CD4-positive, alpha-beta T cell (primary cell): ENCODE measurements at regions not wholly inside any gene's neighbourhood (a gene's known extent, or its start where the extent isn't known, plus 50 kb on each side); places are given as distances from the start of the nearest gene placed in this dataset.

Experiments
- ATAC-seq: fragments of 200-7000 bp; cut with Tn5 transposase; one replicate; pipeline ENCODE4 v1.10.0; 2022; ENCODE audit warnings: mild to moderate bottlenecking; ENCODE audit not compliant: poor library complexity
- CTCF ChIA-PET: fragments of 350-600 bp; sonication (Branson Sonifier 250); formaldehyde crosslinking; loops from one replicate; lab custom pipeline; 2021; ENCODE audit warnings: antibody characterized with exemption, inconsistent platforms; lab: Charles Lee
- POLR2A ChIA-PET: fragments of 350-600 bp; sonication (Branson Sonifier 250); formaldehyde crosslinking; loops from one replicate; lab custom pipeline; 2021; ENCODE audit warnings: antibody characterized with exemption, inconsistent platforms; lab: Charles Lee
- DNase-seq, 14 experiments: peaks; one replicate each; pipeline ENCODE4 v3.0.0-alpha.2; 2013 to 2020; ENCODE audit warnings: mixed read lengths in 2 of 14
- H3K27ac ChIP-seq, 2 donors: one replicate each; pipeline versions ENCODE4 v1.5.1 to v1.7.0; 2013; ENCODE audit warnings: low read length in 2 of 2, low read depth in 1 of 2, mild to moderate bottlenecking in 1 of 2
- H3K27me3 ChIP-seq, 2 experiments: 1 replicate in 1 of 2; 2 replicates in 1 of 2; pipeline versions ENCODE4 v1.6.1 to v1.7.0; 2013; ENCODE audit warnings: low read length in 2 of 2, control low read depth in 1 of 2, mild to moderate bottlenecking in 1 of 2, moderate library complexity in 1 of 2; ENCODE audit not compliant: insufficient read depth in 2 of 2, control insufficient read depth in 1 of 2
- H3K36me3 ChIP-seq: one replicate; pipeline ENCODE4 v1.6.1; 2013; ENCODE audit warnings: low read length, control low read depth; ENCODE audit not compliant: insufficient read depth
- H3K4me1 ChIP-seq: one replicate; pipeline ENCODE4 v1.6.1; 2013; ENCODE audit warnings: low read length, control low read depth; ENCODE audit not compliant: insufficient read depth
- H3K4me3 ChIP-seq: one replicate; pipeline ENCODE4 v1.5.1; 2013; ENCODE audit warnings: mild to moderate bottlenecking, low read length, moderate library complexity
- H3K9me3 ChIP-seq, 2 experiments: 1 replicate in 1 of 2; 2 replicates in 1 of 2; pipeline versions ENCODE4 v1.6.1 to v1.7.0; 2013; ENCODE audit warnings: low read length in 2 of 2, mild to moderate bottlenecking in 2 of 2, control low read depth in 1 of 2, moderate library complexity in 1 of 2; ENCODE audit not compliant: control insufficient read depth in 1 of 2, insufficient read depth in 1 of 2
- H3K27ac Mint-ChIP-seq: one replicate; pipeline ENCODE4 v1.8.0; 2020; ENCODE audit warnings: mixed read lengths
- H3K27me3 Mint-ChIP-seq: one replicate; pipeline ENCODE4 v1.8.0; 2021; ENCODE audit warnings: mixed read lengths
- H3K36me3 Mint-ChIP-seq: one replicate; pipeline ENCODE4 v1.8.0; 2021; ENCODE audit warnings: low read depth, mixed read lengths
- H3K4me1 Mint-ChIP-seq: one replicate; pipeline ENCODE4 v1.8.0; 2021; ENCODE audit warnings: low read depth, mixed read lengths
- H3K4me3 Mint-ChIP-seq: one replicate; pipeline ENCODE4 v1.8.0; 2020; ENCODE audit warnings: mild to moderate bottlenecking, mixed read lengths
- H3K9me3 Mint-ChIP-seq: one replicate; pipeline ENCODE4 v1.8.0; 2020; ENCODE audit warnings: mixed read lengths
- intact Hi-C, 2 experiments: fragments of 100-400 bp; cut with DNase I in 1 of 2; cut with micrococcal nuclease in 1 of 2; formaldehyde crosslinking; loops; one replicate each; pipeline versions ENCODE4 v1.15.1 to v1.9.0; 2023 to 2025; cut with DNase I, micrococcal nuclease
- TF ChIP-seq, protein P1 (sequence below): fragments of 200-600 bp; IDR thresholded peaks from one replicate; pipeline ENCODE4 v1.8.0; 2022; ENCODE audit warnings: antibody characterized with exemption, mild to moderate bottlenecking

DNA sequence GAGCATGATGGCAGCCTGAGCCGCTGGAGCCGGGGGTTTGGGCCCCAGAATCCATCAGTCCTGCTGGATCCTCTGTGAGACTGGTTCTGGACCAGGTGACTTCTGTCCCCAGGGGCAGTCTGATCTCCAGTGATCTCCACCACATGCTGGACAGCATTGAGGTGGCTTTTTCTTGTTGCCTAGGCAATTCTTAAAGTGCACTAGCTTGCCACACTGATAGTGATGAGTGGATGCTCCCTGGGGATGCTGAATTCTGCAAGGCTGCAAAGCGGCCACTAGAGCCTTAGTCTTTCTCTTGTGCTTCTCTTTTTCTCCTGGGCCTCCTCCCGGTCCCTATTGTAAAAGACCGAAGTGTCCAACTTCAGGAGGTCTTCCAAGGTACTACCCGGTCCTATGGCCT lies 70.4 kb upstream of the ATP11B start:
- H3K27ac ChIP-seq: no peak overlapping the region
- Mint-ChIP-seq H3K36me3 (no peaks in the 10 kb centered on the region), H3K9me3 (no peaks in the 10 kb centered on the region), H3K4me3 (no peak overlapping the region), H3K4me1 (no peaks in the 10 kb centered on the region), H3K27ac (no peak overlapping the region), H3K27me3 (no peaks in the 10 kb centered on the region)
- H3K9me3 ChIP-seq: no peaks in the 10 kb centered on the region
- intact Hi-C loops: no loop called here
- ATAC-seq (no peak), DNase-seq (no peak)
- no peaks in the 10 kb centered on the region for H3K4me1 ChIP-seq
- H3K36me3 ChIP-seq: no peaks in the 10 kb centered on the region
- ChIA-PET CTCF (no interaction called here), POLR2A (no interaction called here)
- no peak overlapping the region for H3K4me3 ChIP-seq
- TF ChIP-seq, protein P1, sequence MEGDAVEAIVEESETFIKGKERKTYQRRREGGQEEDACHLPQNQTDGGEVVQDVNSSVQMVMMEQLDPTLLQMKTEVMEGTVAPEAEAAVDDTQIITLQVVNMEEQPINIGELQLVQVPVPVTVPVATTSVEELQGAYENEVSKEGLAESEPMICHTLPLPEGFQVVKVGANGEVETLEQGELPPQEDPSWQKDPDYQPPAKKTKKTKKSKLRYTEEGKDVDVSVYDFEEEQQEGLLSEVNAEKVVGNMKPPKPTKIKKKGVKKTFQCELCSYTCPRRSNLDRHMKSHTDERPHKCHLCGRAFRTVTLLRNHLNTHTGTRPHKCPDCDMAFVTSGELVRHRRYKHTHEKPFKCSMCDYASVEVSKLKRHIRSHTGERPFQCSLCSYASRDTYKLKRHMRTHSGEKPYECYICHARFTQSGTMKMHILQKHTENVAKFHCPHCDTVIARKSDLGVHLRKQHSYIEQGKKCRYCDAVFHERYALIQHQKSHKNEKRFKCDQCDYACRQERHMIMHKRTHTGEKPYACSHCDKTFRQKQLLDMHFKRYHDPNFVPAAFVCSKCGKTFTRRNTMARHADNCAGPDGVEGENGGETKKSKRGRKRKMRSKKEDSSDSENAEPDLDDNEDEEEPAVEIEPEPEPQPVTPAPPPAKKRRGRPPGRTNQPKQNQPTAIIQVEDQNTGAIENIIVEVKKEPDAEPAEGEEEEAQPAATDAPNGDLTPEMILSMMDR: no peak
- peaks cover 0 to 5% of the 10 kb centered on the region in 2 experiments for H3K27me3 ChIP-seq

DNA sequence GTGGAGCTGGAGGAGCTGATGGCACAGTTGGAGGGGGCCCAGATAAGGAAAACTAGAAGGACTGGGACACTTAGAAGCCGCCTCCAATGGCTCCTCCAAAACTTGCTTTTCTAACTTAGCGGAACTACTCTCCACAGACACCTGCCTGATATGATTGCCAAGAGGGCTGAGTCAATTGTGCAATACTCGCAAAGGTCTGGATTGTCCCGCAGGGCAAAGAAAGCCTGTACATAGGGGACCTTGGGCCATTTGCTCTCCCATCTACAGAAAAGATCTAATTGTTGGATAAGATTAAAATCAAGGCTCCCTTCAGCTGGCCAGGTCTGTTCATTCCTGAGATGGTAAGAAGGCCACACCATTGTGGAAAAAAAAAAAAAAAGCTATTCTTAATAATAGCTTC lies 69.7 kb upstream of the ATP11B start:
- H3K36me3 Mint-ChIP-seq: no peaks in the 10 kb centered on the region
- Histone ChIP-seq H3K36me3 (no peaks in the 10 kb centered on the region), H3K9me3 (no peaks in the 10 kb centered on the region), H3K4me1 (no peaks in the 10 kb centered on the region), H3K27me3 (peaks cover 0 to 5% of the 10 kb centered on the region in 2 experiments), H3K27ac (no peak overlapping the region), H3K4me3 (no peak overlapping the region)
- H3K9me3 Mint-ChIP-seq: no peaks in the 10 kb centered on the region
- H3K27me3 Mint-ChIP-seq: no peaks in the 10 kb centered on the region
- intact Hi-C loops: no loop called here
- ATAC-seq: no peak
- no peak for DNase-seq
- ChIA-PET CTCF (no interaction called here), POLR2A (no interaction called here)
- H3K27ac Mint-ChIP-seq: no peak overlapping the region
- H3K4me3 Mint-ChIP-seq: no peak overlapping the region
- H3K4me1 Mint-ChIP-seq: no peaks in the 10 kb centered on the region
- TF ChIP-seq, protein P1: no peak

DNA sequence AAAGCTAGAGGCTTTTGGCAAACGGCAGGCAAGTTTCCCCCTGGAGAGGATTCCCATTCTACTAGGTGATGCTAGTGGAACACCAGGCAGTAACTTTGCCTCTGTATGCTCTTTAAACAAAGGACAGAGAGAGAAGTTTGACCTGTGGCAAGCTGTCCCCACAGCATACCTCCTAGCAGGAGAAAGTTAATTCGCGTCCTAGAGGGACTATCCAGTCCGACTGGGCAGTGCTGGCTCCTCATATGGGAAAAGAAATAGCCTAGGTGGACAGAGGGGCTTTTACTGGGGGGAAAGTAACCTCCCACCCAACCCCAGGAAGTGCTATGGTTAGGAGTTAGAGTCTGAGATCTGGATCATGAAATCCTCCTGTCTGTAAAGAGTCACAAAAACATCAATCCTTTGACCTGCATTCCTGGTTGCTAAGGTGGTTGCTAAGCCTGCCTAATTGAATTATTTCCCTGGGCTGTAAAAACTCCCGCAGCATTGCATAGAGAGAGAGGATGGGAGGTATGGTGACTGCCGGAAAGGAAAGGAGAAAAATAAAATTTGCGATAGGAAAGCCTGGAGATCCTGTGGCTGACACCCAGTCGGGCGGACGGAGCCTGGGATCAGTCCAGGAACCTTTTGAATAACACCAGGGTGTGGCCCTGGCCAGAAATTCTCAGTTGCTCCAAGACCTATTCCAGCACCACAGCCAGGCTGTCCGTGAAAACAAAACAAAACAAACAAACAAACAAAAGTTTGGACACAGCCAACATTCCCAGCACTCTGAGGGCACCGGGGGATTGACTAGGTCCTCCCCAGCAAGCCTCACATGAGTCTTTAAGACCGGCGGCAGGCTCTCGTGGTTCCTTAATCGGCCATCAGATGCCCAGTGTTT lies 67.7 kb upstream of the ATP11B start:
- Histone ChIP-seq H3K27ac (no peak overlapping the region), H3K27me3 (peaks cover 0 to 5% of the 10 kb centered on the region in 2 experiments), H3K4me1 (no peaks in the 10 kb centered on the region), H3K9me3 (no peaks in the 10 kb centered on the region), H3K4me3 (no peak overlapping the region), H3K36me3 (no peaks in the 10 kb centered on the region)
- TF ChIP-seq, protein P1: no peak
- DNase-seq (no peak), ATAC-seq (no peak)
- intact Hi-C loops: no loop called here
- Mint-ChIP-seq H3K27ac (no peak overlapping the region), H3K27me3 (no peaks in the 10 kb centered on the region), H3K9me3 (no peaks in the 10 kb centered on the region), H3K36me3 (no peaks in the 10 kb centered on the region), H3K4me3 (no peak overlapping the region), H3K4me1 (no peaks in the 10 kb centered on the region)
- ChIA-PET CTCF (no interaction called here), POLR2A (no interaction called here)
